ENCODE measurements at regions not wholly inside any gene's neighbourhood (a gene's known extent, or its start where the extent isn't known, plus 50 kb on each side); places are given as distances from the start of the nearest gene placed in this dataset.

- DNase-seq = no peak
These were observed 1524.3 kb downstream of the PCDH18 start for GRCh38 chr4:136007991-136008390.

- no peak for DNase-seq
These were observed 1530.0 kb downstream of the PCDH18 start for GRCh38 chr4:136002316-136002715.

GRCh38 chr4:136001791-136002190 is 1530.5 kb downstream of the PCDH18 start:
- no peak for DNase-seq

- no peak for DNase-seq
These were observed 1532.0 kb downstream of the PCDH18 start for GRCh38 chr4:136000246-136000645.

- no peak for DNase-seq
These were observed 1537.9 kb downstream of the PCDH18 start for GRCh38 chr4:135994360-135994759.

GRCh38 chr4:135976860-135977259 is 1555.4 kb downstream of the PCDH18 start:
- no peak for DNase-seq

- no peak for DNase-seq
These were observed 1565.4 kb downstream of the PCDH18 start for GRCh38 chr4:135966936-135967335.

GRCh38 chr4:135963009-135963408 is 1569.3 kb downstream of the PCDH18 start:
- DNase-seq = no peak

GRCh38 chr4:135949931-135950330 is 1582.4 kb downstream of the PCDH18 start:
- no peak for DNase-seq

- no peak for DNase-seq
These were observed 1583.5 kb downstream of the PCDH18 start for GRCh38 chr4:135948797-135949196.

GRCh38 chr4:135941671-135942070 is 1590.6 kb downstream of the PCDH18 start:
- DNase-seq = no peak

GRCh38 chr4:135934026-135934425 is 1598.3 kb downstream of the PCDH18 start:
- no peak for DNase-seq

- no peak for DNase-seq
These were observed 1604.6 kb downstream of the PCDH18 start for GRCh38 chr4:135927651-135928050.

- no peak for DNase-seq
These were observed 1611.2 kb downstream of the PCDH18 start for GRCh38 chr4:135921081-135921480.

GRCh38 chr4:135917011-135917410 is 1615.3 kb downstream of the PCDH18 start:
- no peak for DNase-seq

GRCh38 chr4:135900956-135901355 is 1631.3 kb downstream of the PCDH18 start:
- no peak for DNase-seq

- peak; percentile 29 for DNase-seq
These were observed 1662.7 kb upstream of the PABPC4L start for GRCh38 chr4:135864304-135864703.

GRCh38 chr4:135840781-135841180 is 1639.2 kb upstream of the PABPC4L start:
- DNase-seq = no peak

GRCh38 chr4:135839712-135840111 is 1638.1 kb upstream of the PABPC4L start:
- no peak for DNase-seq

- DNase-seq = no peak
These were observed 1637.3 kb upstream of the PABPC4L start for GRCh38 chr4:135838889-135839288.

- DNase-seq = no peak
These were observed 1632.9 kb upstream of the PABPC4L start for GRCh38 chr4:135834471-135834870.

- no peak for DNase-seq
These were observed 1631.9 kb upstream of the PABPC4L start for GRCh38 chr4:135833529-135833928.

GRCh38 chr4:135824759-135825296 is 1623.2 kb upstream of the PABPC4L start:
- no peak for DNase-seq

GRCh38 chr4:135804785-135805184 is 1603.2 kb upstream of the PABPC4L start:
- DNase-seq = no peak

- no peak for DNase-seq
These were observed 1575.8 kb upstream of the PABPC4L start for GRCh38 chr4:135777361-135777760.

GRCh38 chr4:135775909-135776308 is 1574.3 kb upstream of the PABPC4L start:
- DNase-seq = no peak

All from hematopoietic multipotent progenitor cell treated with erythropoietin and hydrocortisone succinate and interleukin-3 and kit ligand, for 4 days (in vitro differentiated cells).